GM23248 (cell line): ENCODE measurements at regions not wholly inside any gene's neighbourhood (a gene's known extent, or its start where the extent isn't known, plus 50 kb on each side); places are given as distances from the start of the nearest gene placed in this dataset.

Experiments
- EZH2 ChIP-seq: fragments of 200-600 bp; sonication (generic); IDR thresholded peaks from 2 replicates; pipeline ENCODE4 v1.6.1; 2018; ENCODE audit warnings: antibody characterized with exemption, mild to moderate bottlenecking; ENCODE audit not compliant: insufficient read depth, poor library complexity, severe bottlenecking
- EZH2phosphoT487 ChIP-seq: fragments of 200-600 bp; sonication (generic); IDR thresholded peaks from 2 replicates; pipeline ENCODE4 v1.6.1; 2018; ENCODE audit warnings: antibody characterized with exemption, moderate library complexity, mild to moderate bottlenecking, low read depth; ENCODE audit not compliant: insufficient read depth

- TF ChIP-seq EZH2 (no peak), EZH2phosphoT487 (no peak)
Observed at GRCh38 chr5:173753307-173754168, 134.6 kb upstream of the CPEB4 start.
